NT2/D1 (cell line): ENCODE measurements at regions not wholly inside any gene's neighbourhood (a gene's known extent, or its start where the extent isn't known, plus 50 kb on each side); places are given as distances from the start of the nearest gene placed in this dataset.

Experiments used
- DNase-seq: peaks from one replicate; pipeline ENCODE4 v3.0.0-alpha.2; 2011; ENCODE audit warnings: low read depth, low spot score
- H3K27me3 ChIP-seq: 2 replicates; pipeline ENCODE4 v1.6.0; 2011; ENCODE audit warnings: mild to moderate bottlenecking; ENCODE audit not compliant: insufficient read length, insufficient read depth
- H3K36me3 ChIP-seq: 2 replicates; pipeline ENCODE4 v1.6.1; 2011; ENCODE audit warnings: mild to moderate bottlenecking, low read length, mixed read lengths; ENCODE audit not compliant: insufficient read depth, insufficient read length
- H3K4me1 ChIP-seq: 2 replicates; pipeline ENCODE4 v1.5.1; 2011; ENCODE audit not compliant: insufficient read depth, insufficient read length
- H3K4me3 ChIP-seq: 2 replicates; pipeline ENCODE4 v1.5.1; 2011; ENCODE audit warnings: low read depth; ENCODE audit not compliant: insufficient read length
- H3K9ac ChIP-seq: 2 replicates; pipeline ENCODE4 v1.6.0; 2011; ENCODE audit warnings: low read depth; ENCODE audit not compliant: insufficient read length
- H3K9me3 ChIP-seq: 2 replicates; pipeline ENCODE4 v1.5.1; 2011; ENCODE audit warnings: mild to moderate bottlenecking, low read length; ENCODE audit not compliant: insufficient read depth
- SUZ12 ChIP-seq: IDR thresholded peaks from 2 replicates; pipeline ENCODE4 v1.6.1; 2011; ENCODE audit not compliant: insufficient read length, insufficient read depth; ENCODE audit errors: extremely low read depth
- YY1 ChIP-seq: IDR thresholded peaks from 2 replicates; pipeline ENCODE4 v1.6.1; 2011; ENCODE audit not compliant: insufficient read length, insufficient read depth
- ZNF274 ChIP-seq: IDR thresholded peaks from 2 replicates; pipeline ENCODE4 v1.6.1; 2011; ENCODE audit warnings: mild to moderate bottlenecking, low read depth, low read length

GRCh38 chr7:33807779-33808482 is 97.4 kb upstream of the BMPER start:
- H3K4me3 ChIP-seq: no peak overlapping the region
- H3K9ac ChIP-seq: no peak overlapping the region

GRCh38 chr7:33809228-33809627 is 96.1 kb upstream of the BMPER start:
- no peak overlapping the region for H3K4me3 ChIP-seq
- no peak overlapping the region for H3K9ac ChIP-seq
- H3K4me1 ChIP-seq: no peaks in the 10 kb centered on the region
- H3K27me3 ChIP-seq: no peaks in the 10 kb centered on the region
- TF ChIP-seq ZNF274 (no peak), SUZ12 (no peak), YY1 (no peak)
- no peak for DNase-seq
- H3K9me3 ChIP-seq: no peaks in the 10 kb centered on the region
- no peaks in the 10 kb centered on the region for H3K36me3 ChIP-seq

More at GRCh38 chr7:33807779-33808482, 97.4 kb upstream of the BMPER start:
- Histone ChIP-seq H3K4me1 (no peaks in the 10 kb centered on the region), H3K27me3 (no peaks in the 10 kb centered on the region), H3K36me3 (no peaks in the 10 kb centered on the region), H3K9me3 (no peaks in the 10 kb centered on the region)
- no peak for TF ChIP-seq YY1
- no peak for TF ChIP-seq ZNF274
- TF ChIP-seq SUZ12: no peak
- peak; percentile 43 for DNase-seq

GRCh38 chr7:33810356-33810755 is 95.0 kb upstream of the BMPER start:
- H3K36me3 ChIP-seq: no peaks in the 10 kb centered on the region
- no peak overlapping the region for H3K9ac ChIP-seq
- TF ChIP-seq SUZ12: no peak
- DNase-seq: no peak
- H3K9me3 ChIP-seq: no peaks in the 10 kb centered on the region
- no peaks in the 10 kb centered on the region for H3K4me1 ChIP-seq
- H3K27me3 ChIP-seq: no peaks in the 10 kb centered on the region
- no peak overlapping the region for H3K4me3 ChIP-seq

- no peaks in the 10 kb centered on the region for H3K4me1 ChIP-seq
- H3K9ac ChIP-seq: no peak overlapping the region
- no peaks in the 10 kb centered on the region for H3K9me3 ChIP-seq
- H3K4me3 ChIP-seq: no peak overlapping the region
- H3K27me3 ChIP-seq: no peaks in the 10 kb centered on the region
- no peak for TF ChIP-seq ZNF274
- no peak for TF ChIP-seq YY1
- no peak for TF ChIP-seq SUZ12
- H3K36me3 ChIP-seq: no peaks in the 10 kb centered on the region
- no peak for DNase-seq
These were observed 92.0 kb upstream of the BMPER start for GRCh38 chr7:33813331-33813730.

- no peak for DNase-seq
- Histone ChIP-seq H3K27me3 (no peaks in the 10 kb centered on the region), H3K36me3 (no peaks in the 10 kb centered on the region), H3K9ac (no peak overlapping the region), H3K4me3 (no peak overlapping the region), H3K9me3 (no peaks in the 10 kb centered on the region), H3K4me1 (no peaks in the 10 kb centered on the region)
- TF ChIP-seq SUZ12 (no peak), ZNF274 (no peak), YY1 (no peak)
These were observed 90.9 kb upstream of the BMPER start for GRCh38 chr7:33814400-33814799.

GRCh38 chr7:33814936-33815335 is 90.4 kb upstream of the BMPER start:
- Histone ChIP-seq H3K4me3 (no peak overlapping the region), H3K27me3 (no peaks in the 10 kb centered on the region), H3K36me3 (no peaks in the 10 kb centered on the region), H3K9ac (no peak overlapping the region), H3K9me3 (no peaks in the 10 kb centered on the region), H3K4me1 (no peaks in the 10 kb centered on the region)
- no peak for DNase-seq
- TF ChIP-seq YY1 (no peak), ZNF274 (no peak), SUZ12 (no peak)

GRCh38 chr7:33815336-33815735 is 90.0 kb upstream of the BMPER start:
- DNase-seq: no peak
- Histone ChIP-seq H3K4me3 (no peak overlapping the region), H3K36me3 (no peaks in the 10 kb centered on the region), H3K9ac (no peak overlapping the region), H3K9me3 (0 out of 2 replicates have a peak, but pooled peaks cover 1% of the 10 kb centered on the region), H3K27me3 (no peaks in the 10 kb centered on the region), H3K4me1 (no peaks in the 10 kb centered on the region)
- no peak for TF ChIP-seq ZNF274
- no peak for TF ChIP-seq SUZ12
- TF ChIP-seq YY1: no peak

- no peaks in the 10 kb centered on the region for H3K27me3 ChIP-seq
- DNase-seq: no peak
- 0 out of 2 replicates have a peak, but pooled peaks cover 5% of the 10 kb centered on the region for H3K9me3 ChIP-seq
- H3K4me3 ChIP-seq: no peak overlapping the region
- no peak overlapping the region for H3K9ac ChIP-seq
- H3K36me3 ChIP-seq: no peaks in the 10 kb centered on the region
- TF ChIP-seq YY1: no peak
- no peak for TF ChIP-seq SUZ12
- TF ChIP-seq ZNF274: no peak
- no peaks in the 10 kb centered on the region for H3K4me1 ChIP-seq
These were observed 89.2 kb upstream of the BMPER start for GRCh38 chr7:33816106-33816505.
